KBM-7 (cell line): ENCODE measurements at regions not wholly inside any gene's neighbourhood (a gene's known extent, or its start where the extent isn't known, plus 50 kb on each side); places are given as distances from the start of the nearest gene placed in this dataset.

Experiments used
- DNase-seq: peaks from one replicate; pipeline ENCODE4 v3.0.0-alpha.2; 2015
- in situ Hi-C: fragments of 300-500 bp; cut with MboI; formaldehyde crosslinking; loops from 2 replicates; pipeline ENCODE4 v1.14.3; 2020; ENCODE audit warnings: low sequenced_read_pairs, low pct_unique_long_range_greater_than_20kb, mixed read lengths

- peak; percentile 39 for DNase-seq
- in situ Hi-C loops = loop anchor here (25.0 kb wide), 3 partner anchors 247 to 1003 kb away; no protein-coding TSS in a partner anchor
Measured at GRCh38 chr11:11789735-11790369, 51.9 kb upstream of the USP47 start.

GRCh38 chr11:11788063-11788710 is 53.6 kb upstream of the USP47 start:
- in situ Hi-C loops = loop anchor here (25.0 kb wide), 3 partner anchors 249 to 1001 kb away; no protein-coding TSS in a partner anchor
- DNase-seq = no peak

DNA sequence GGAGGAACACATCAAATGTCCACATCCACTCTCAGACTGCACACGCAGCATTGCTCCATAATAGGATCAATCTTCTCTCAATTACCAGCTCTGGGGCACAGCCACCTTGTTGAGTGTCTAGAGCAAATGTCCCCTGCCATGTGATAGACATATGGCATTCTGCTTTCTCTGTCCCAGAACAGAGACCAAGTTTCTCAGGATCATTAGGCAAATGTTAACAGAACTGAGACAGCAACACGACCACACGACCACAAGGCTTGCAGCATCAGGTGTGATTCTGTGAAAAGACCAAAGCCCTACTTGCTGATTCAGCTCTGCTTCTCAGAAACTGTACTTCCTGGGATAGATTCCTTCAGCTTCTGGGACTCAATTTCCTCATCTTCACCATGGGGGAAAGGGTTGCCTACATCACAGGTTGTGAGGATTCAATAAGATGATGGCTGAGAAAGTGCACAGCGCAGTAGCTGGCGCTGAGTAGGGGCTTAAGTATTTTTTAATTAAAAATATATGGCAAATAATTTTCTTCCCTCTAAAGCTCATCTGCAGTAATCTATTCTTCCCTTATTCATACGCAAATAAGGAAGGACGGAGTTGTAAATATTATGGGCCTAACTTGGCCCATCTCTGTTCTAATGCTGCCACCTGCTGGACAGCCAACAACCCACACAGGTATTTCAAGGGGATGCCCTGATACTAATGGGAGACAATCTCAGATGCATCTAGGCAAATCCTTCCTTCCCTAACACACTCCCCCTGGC is 54.3 kb upstream of the USP47 start:
- in situ Hi-C loops = loop anchor here (25.0 kb wide), 3 partner anchors 250 to 1000 kb away; no protein-coding TSS in a partner anchor
- DNase-seq = peak; percentile 78

GRCh38 chr11:11786771-11787170 is 55.0 kb upstream of the USP47 start:
- peak; percentile 47 for DNase-seq
- in situ Hi-C loops = loop anchor here (25.0 kb wide), 3 partner anchors 251 to 999 kb away; no protein-coding TSS in a partner anchor

- in situ Hi-C loops = loop anchor here (25.0 kb wide), 3 partner anchors 251 to 999 kb away; no protein-coding TSS in a partner anchor
- DNase-seq = no peak
Measured at GRCh38 chr11:11786234-11786633, 55.5 kb upstream of the USP47 start.

GRCh38 chr11:11782532-11783110 is 59.2 kb upstream of the USP47 start:
- DNase-seq = no peak
- in situ Hi-C loops = loop anchor here (25.0 kb wide), 3 partner anchors 255 to 995 kb away; no protein-coding TSS in a partner anchor

GRCh38 chr11:11780858-11781257 is 60.9 kb upstream of the USP47 start:
- DNase-seq = no peak
- in situ Hi-C loops = loop anchor here (25.0 kb wide), 3 partner anchors 256 to 994 kb away; no protein-coding TSS in a partner anchor

GRCh38 chr11:11779975-11780374 is 61.8 kb upstream of the USP47 start:
- no peak for DNase-seq
- in situ Hi-C loops = loop anchor here (25.0 kb wide), 3 partner anchors 257 to 993 kb away; no protein-coding TSS in a partner anchor

- in situ Hi-C loops = loop anchor here (25.0 kb wide), 3 partner anchors 259 to 991 kb away; no protein-coding TSS in a partner anchor
- no peak for DNase-seq
Measured at GRCh38 chr11:11777897-11778296, 63.9 kb upstream of the USP47 start.

DNA sequence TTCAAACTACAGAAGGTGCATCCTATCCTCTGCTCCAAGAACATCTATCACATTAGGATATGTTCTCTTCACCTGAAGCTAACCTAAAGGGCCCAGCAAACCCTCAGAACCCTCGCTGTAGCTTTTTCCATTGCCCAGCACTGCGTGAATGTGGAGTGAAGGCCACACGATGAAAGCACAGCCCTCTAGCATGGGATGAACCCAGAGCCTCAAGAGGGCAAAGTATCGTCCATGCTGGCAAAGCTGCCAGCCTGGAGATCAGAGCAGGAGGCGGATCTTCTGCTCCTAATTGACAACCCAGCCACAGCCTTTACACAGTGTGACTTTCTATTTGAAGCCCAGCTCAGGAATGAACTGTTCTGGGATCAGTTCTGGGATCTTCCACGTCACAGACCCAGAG is 65.1 kb upstream of the USP47 start:
- in situ Hi-C loops = loop anchor here (25.0 kb wide), 3 partner anchors 261 to 989 kb away; no protein-coding TSS in a partner anchor
- DNase-seq = no peak

- in situ Hi-C loops = loop anchor here (25.0 kb wide), 3 partner anchors 262 to 988 kb away; no protein-coding TSS in a partner anchor
- DNase-seq = no peak
Measured at GRCh38 chr11:11774928-11775327, 66.8 kb upstream of the USP47 start.

DNA sequence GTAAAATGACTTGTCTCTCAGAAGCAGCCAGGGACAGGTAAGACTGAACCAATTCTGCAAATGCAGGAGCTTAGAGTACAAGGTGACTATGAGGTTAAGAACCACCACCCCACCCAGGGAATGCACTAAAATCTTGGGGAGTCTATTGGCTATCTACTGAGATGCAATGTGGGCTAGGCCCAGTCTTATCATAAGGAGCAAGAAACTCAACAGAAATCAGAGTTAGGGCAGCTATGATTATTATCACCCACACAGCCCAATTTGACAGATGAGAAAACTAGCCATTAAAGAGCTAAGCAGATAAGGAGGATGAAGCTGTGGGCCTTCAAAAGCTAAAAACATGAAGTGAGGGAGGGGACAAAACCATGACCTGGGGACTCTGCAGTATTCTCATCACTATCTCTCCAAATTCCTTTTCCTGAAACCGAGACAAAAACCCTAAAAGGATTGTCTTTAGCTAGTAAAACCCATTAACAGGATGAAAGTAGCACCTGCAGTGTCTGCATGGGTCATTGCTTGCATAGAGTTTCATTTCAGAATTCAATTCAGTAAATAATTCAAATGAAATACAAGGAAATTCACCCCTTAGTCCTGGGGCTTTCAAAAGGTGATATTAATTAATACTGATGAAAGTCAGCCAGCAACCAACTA is 68.8 kb upstream of the USP47 start:
- in situ Hi-C loops = no loop called here

GRCh38 chr11:11770921-11771486 is 70.8 kb upstream of the USP47 start:
- no peak for DNase-seq
- in situ Hi-C loops = no loop called here

More for the DNA sequence above, 68.8 kb upstream of the USP47 start:
- DNase-seq = no peak

- in situ Hi-C loops = no loop called here
- DNase-seq = no peak
Measured at GRCh38 chr11:11770296-11770695, 71.5 kb upstream of the USP47 start.

DNA sequence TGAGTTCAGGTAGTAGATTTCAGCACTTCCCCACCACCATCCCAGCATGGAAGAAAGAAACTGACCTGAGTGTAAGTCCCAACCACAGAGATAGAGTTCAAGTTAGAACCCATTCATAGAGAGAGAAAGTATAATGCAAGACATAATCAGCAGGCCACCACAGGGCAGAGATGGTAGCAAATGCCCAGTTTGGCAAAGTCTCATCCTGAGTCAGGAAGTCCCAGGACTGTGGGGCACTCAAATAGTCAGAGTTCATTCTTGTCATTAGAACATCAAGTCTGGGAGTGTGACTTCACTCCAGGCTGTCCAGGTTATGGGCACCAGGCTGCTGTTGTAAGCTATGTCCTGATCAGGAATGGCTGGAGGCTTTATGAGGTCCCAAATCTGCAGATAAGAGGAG is 72.0 kb upstream of the USP47 start:
- in situ Hi-C loops = no loop called here
- DNase-seq = no peak

- no peak for DNase-seq
- in situ Hi-C loops = no loop called here
Measured at GRCh38 chr11:11769362-11769761, 72.4 kb upstream of the USP47 start.

GRCh38 chr11:11764423-11764803 is 77.4 kb upstream of the USP47 start:
- in situ Hi-C loops = no loop called here
- DNase-seq = no peak

DNA sequence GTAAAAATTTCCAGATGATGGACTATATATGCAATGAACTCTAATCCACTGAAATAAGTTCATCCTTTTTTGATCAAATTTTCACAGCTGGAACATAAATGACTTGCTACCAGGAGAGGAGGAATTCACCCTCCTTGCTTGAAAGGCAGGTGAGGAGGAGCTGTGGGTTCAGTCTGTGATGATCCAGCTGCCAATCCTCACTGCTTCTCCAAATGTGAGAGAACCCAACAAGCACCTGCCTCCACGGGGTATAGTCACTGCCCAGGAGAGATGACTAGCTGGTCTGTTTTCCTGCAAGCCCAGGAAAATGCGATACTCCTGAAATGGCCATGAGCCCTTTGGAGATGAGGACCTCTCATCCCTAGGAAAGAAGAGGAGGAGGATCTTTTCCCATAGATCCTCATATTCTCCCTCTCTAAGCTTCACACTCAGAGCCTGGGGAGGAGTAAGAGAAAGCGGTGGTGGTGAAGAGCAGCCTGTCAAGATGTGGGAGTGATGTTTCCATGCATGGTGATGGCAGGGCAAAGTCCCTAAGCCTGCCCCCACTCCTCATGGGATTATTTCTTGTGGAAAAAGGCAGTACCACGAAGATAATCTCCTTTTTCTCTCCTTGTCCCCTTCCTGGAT is 77.9 kb upstream of the USP47 start:
- DNase-seq = no peak
- in situ Hi-C loops = no loop called here
